ENCODE measurements at regions not wholly inside any gene's neighbourhood (a gene's known extent, or its start where the extent isn't known, plus 50 kb on each side); places are given as distances from the start of the nearest gene placed in this dataset.

DNA sequence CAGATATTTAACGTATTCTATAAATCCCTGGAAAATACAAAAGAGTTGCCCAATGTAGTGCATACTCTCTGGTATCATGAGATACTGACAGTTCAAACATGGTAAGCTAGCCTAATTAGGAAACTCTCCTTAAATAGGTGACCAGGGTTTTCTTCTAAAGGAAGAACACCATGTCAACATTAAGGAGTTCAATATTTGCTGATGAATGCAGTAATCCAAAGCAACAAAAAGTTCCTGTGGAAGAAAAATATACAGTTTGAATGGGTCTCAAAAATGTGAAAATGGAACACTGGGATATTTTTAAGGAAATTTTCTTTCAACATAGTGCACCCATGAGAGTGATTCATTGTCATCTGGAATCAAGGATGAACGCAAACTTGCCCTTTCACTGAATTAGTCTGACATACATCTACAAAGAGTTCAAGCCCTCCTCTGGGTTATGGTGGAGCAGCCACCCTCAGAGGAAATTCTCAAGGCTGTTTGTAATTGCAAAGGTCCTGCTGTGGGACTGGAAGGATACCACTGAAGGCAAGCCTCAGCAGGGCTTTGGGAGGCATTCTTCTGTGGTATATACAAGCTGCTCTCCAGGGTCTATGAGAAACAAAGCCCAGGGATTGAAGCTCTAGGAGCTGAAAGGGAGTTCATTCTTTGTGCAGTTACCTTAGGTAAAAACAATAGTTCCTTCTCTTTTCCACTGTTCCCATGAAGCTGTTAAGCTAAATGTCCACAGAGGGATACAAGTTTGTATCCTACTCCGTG is 700.3 kb downstream of the TUSC7 start:
- intact Hi-C loops (cut with DNase I) = no loop called here
- DNase-seq (ENCODE audit: extremely low spot score in 2 of 2) = no peak
- TF ChIP-seq, protein P1, sequence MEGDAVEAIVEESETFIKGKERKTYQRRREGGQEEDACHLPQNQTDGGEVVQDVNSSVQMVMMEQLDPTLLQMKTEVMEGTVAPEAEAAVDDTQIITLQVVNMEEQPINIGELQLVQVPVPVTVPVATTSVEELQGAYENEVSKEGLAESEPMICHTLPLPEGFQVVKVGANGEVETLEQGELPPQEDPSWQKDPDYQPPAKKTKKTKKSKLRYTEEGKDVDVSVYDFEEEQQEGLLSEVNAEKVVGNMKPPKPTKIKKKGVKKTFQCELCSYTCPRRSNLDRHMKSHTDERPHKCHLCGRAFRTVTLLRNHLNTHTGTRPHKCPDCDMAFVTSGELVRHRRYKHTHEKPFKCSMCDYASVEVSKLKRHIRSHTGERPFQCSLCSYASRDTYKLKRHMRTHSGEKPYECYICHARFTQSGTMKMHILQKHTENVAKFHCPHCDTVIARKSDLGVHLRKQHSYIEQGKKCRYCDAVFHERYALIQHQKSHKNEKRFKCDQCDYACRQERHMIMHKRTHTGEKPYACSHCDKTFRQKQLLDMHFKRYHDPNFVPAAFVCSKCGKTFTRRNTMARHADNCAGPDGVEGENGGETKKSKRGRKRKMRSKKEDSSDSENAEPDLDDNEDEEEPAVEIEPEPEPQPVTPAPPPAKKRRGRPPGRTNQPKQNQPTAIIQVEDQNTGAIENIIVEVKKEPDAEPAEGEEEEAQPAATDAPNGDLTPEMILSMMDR (IDR thresholded peaks at IDR 0.05) = no peak
- TF ChIP-seq POLR2A (IDR thresholded peaks at IDR 0.05) (no peak), POLR2AphosphoS5 (IDR thresholded peaks at IDR 0.05; ENCODE audit: insufficient read depth in 1 of 2, low read depth in 1 of 2) (no peak)

DNA sequence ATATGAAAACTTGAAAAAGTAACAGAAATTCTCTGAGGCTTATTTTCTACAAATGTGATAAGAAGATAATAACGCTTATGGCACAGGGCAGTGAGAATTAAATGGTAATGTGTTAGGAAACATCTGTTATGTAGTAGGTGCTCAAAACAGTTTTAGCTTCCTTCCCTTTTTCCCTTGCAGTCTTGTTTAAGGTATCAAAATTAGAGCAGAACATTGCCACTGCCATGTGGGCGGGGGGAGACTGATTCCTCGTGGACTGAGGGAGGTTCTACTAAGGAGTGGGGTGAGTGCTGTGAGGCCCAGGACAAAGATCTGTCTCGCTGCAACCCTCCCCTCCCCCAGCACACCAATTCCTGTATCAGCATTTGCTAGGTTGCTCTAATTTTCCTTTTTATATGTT is 702.4 kb downstream of the TUSC7 start:
- no peak overlapping the region for H3K27ac ChIP-seq
- no peaks in the 10 kb centered on the region for H3K27me3 ChIP-seq
- intact Hi-C loops (cut with DNase I) = no loop called here
- TF ChIP-seq, protein P1 (IDR thresholded peaks at IDR 0.05) = no peak
- TF ChIP-seq POLR2AphosphoS5 (IDR thresholded peaks at IDR 0.05; ENCODE audit: insufficient read depth in 1 of 2, low read depth in 1 of 2) = no peak
- H3K4me3 ChIP-seq = no peak overlapping the region
- no peaks in the 10 kb centered on the region for H3K36me3 ChIP-seq
- no peaks in the 10 kb centered on the region for H3K4me1 ChIP-seq
- H3K9me3 ChIP-seq = no peaks in the 10 kb centered on the region
- DNase-seq (ENCODE audit: extremely low spot score in 2 of 2) = no peak

More for the DNA sequence above, 700.3 kb downstream of the TUSC7 start:
- H3K27me3 ChIP-seq = no peaks in the 10 kb centered on the region
- no peak overlapping the region for H3K4me3 ChIP-seq
- no peaks in the 10 kb centered on the region for H3K4me1 ChIP-seq
- H3K27ac ChIP-seq = no peak overlapping the region
- no peaks in the 10 kb centered on the region for H3K36me3 ChIP-seq
- no peaks in the 10 kb centered on the region for H3K9me3 ChIP-seq

DNA sequence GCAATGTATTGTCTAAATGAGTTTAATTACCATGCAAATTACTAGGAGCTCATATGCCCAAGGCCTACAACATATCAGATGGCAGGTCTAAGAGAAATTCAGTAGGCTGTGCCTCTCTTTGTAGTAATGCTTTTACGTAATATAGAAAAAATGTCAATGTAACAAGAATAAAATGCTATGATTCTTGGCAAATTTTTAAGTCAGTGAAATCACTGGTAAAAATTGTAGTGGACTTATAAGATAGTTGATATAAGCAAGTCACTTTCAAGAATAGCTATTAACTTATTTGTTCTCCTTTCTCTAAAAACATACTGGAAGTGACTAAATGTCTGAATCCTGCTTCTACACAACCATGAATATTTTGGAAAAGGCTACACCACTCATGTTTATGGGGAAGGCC is 707.8 kb downstream of the TUSC7 start:
- H3K4me3 ChIP-seq = no peak overlapping the region
- intact Hi-C loops (cut with DNase I) = no loop called here
- TF ChIP-seq, protein P1 (IDR thresholded peaks at IDR 0.05) = no peak
- no peak for TF ChIP-seq POLR2A (IDR thresholded peaks at IDR 0.05)
- no peak for TF ChIP-seq POLR2AphosphoS5 (IDR thresholded peaks at IDR 0.05; ENCODE audit: insufficient read depth in 1 of 2, low read depth in 1 of 2)
- H3K27ac ChIP-seq = no peak overlapping the region
- H3K36me3 ChIP-seq = no peaks in the 10 kb centered on the region
- no peaks in the 10 kb centered on the region for H3K4me1 ChIP-seq
- DNase-seq (ENCODE audit: extremely low spot score in 2 of 2) = no peak
- no peaks in the 10 kb centered on the region for H3K27me3 ChIP-seq
- H3K9me3 ChIP-seq = no peaks in the 10 kb centered on the region

DNA sequence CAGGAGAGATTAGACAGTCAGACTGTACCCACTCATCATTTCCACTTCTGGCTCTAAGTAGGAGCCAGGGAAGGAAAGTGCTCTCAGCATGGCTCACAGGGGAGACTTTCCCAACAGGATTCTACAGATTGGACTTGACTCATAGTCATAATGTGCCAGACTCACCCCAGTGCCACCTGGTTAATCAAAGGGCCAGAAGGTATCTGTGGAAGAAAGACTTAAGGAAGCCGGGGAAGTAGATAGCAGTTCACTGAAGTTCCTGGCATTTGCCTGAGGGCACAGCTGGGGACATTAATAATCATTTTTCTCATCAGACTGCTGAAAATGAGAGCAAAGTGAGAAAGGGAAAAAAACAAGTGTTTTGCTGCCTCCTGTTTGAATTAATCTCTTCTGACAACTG is 717.5 kb downstream of the TUSC7 start:
- Histone ChIP-seq H3K9me3 (no peaks in the 10 kb centered on the region), H3K4me3 (no peak overlapping the region), H3K4me1 (no peaks in the 10 kb centered on the region), H3K27me3 (no peaks in the 10 kb centered on the region), H3K27ac (no peak overlapping the region), H3K36me3 (no peaks in the 10 kb centered on the region)
- no peak for DNase-seq (ENCODE audit: extremely low spot score in 2 of 2)
- intact Hi-C loops (cut with DNase I) = no loop called here
- TF ChIP-seq, protein P1 (IDR thresholded peaks at IDR 0.05) = no peak
- no peak for TF ChIP-seq POLR2A (IDR thresholded peaks at IDR 0.05)
- no peak for TF ChIP-seq POLR2AphosphoS5 (IDR thresholded peaks at IDR 0.05; ENCODE audit: insufficient read depth in 1 of 2, low read depth in 1 of 2)

DNA sequence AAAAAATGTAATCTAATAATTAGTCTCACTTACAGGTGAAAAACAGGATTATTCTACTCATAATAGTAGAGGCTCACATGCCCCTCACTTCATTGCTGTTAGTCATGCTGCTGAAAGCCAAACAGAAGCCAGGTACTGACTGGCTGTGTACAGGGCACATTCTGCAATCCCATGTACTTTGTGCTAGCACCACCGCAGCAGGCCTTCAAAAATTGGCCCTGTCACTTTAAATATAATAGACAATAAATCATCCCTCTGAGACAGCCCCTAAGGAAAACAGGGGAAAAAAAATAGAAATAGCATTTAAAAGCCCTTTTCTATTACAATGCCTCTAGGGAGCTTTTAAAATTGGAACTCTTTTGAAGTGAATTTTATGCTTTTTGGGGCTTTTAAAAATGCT is 723.8 kb downstream of the TUSC7 start:
- Histone ChIP-seq H3K27ac (no peak overlapping the region), H3K9me3 (no peaks in the 10 kb centered on the region), H3K4me3 (no peak overlapping the region), H3K36me3 (no peaks in the 10 kb centered on the region), H3K4me1 (no peaks in the 10 kb centered on the region), H3K27me3 (no peaks in the 10 kb centered on the region)
- no peak for TF ChIP-seq POLR2AphosphoS5 (IDR thresholded peaks at IDR 0.05; ENCODE audit: insufficient read depth in 1 of 2, low read depth in 1 of 2)
- TF ChIP-seq POLR2A (IDR thresholded peaks at IDR 0.05) = no peak
- TF ChIP-seq, protein P1 (IDR thresholded peaks at IDR 0.05) = no peak
- intact Hi-C loops (cut with DNase I) = no loop called here
- DNase-seq (ENCODE audit: extremely low spot score in 2 of 2) = no peak
